ENCODE measurements at regions not wholly inside any gene's neighbourhood (a gene's known extent, or its start where the extent isn't known, plus 50 kb on each side); places are given as distances from the start of the nearest gene placed in this dataset.

GRCh38 chr6:2558861-2559801 is 191.6 kb downstream of the MYLK4 start:
- H3K4me3 Mint-ChIP-seq, result no peak overlapping the region
- H3K36me3 Mint-ChIP-seq, result no peaks in the 10 kb centered on the region
- DNase-seq, result no peak
- H3K27me3 ChIP-seq (ENCODE audit: control insufficient read depth in 2 of 2, insufficient read depth in 2 of 2, low read length in 2 of 2), result peaks cover 0 to 3% of the 10 kb centered on the region in 2 donors
- ChIA-PET CTCF (no interaction called here), POLR2A (no interaction called here)
- H3K9me3 Mint-ChIP-seq, result peaks cover 0 to 3% (median 0%) of the 10 kb centered on the region in 11 donors
- peaks cover 0 to 3% of the 10 kb centered on the region in 2 donors for H3K4me1 ChIP-seq (ENCODE audit: control insufficient read depth in 2 of 2, insufficient read depth in 2 of 2, low read length in 2 of 2)
- no peaks in the 10 kb centered on the region for H3K36me3 ChIP-seq (ENCODE audit: control insufficient read depth in 2 of 3, insufficient read depth in 3 of 3, low read length in 3 of 3)
- peaks cover 0 to 18% (median 12%) of the 10 kb centered on the region in 7 donors for H3K4me1 Mint-ChIP-seq
- no peak overlapping the region for H3K27ac Mint-ChIP-seq
- H3K27me3 Mint-ChIP-seq, result peaks cover 0 to 83% (median 19%) of the 10 kb centered on the region in 5 donors
- H3K9me3 ChIP-seq (ENCODE audit: control insufficient read depth in 2 of 3, low read length in 3 of 3), result no peaks in the 10 kb centered on the region
- no peak overlapping the region for H3K4me3 ChIP-seq (ENCODE audit: low read length)
- intact Hi-C loops (cut with micrococcal nuclease), result no loop called here
- H3K27ac ChIP-seq (ENCODE audit: low read depth, low read length), result no peak overlapping the region
- no peak for ATAC-seq

- CTCF ChIA-PET, result no interaction called here
- peaks cover 0 to 81% (median 21%) of the 10 kb centered on the region in 5 donors for H3K27me3 Mint-ChIP-seq
Measured at GRCh38 chr6:2558098-2558680, 192.5 kb downstream of the MYLK4 start.

GRCh38 chr6:2557181-2557720 is 193.5 kb downstream of the MYLK4 start:
- CTCF ChIA-PET, result no interaction called here
- Mint-ChIP-seq H3K27me3 (peaks cover 5 to 84% (median 21%) of the 10 kb centered on the region in 5 donors), H3K4me1 (peaks cover 0 to 7% (median 4%) of the 10 kb centered on the region in 7 donors)

More at GRCh38 chr6:2558098-2558680, 192.5 kb downstream of the MYLK4 start:
- no peaks in the 10 kb centered on the region for H3K4me1 ChIP-seq (ENCODE audit: control insufficient read depth in 2 of 2, insufficient read depth in 2 of 2, low read length in 2 of 2)
- no peaks in the 10 kb centered on the region for H3K9me3 ChIP-seq (ENCODE audit: control insufficient read depth in 2 of 3, low read length in 3 of 3)
- intact Hi-C loops (cut with micrococcal nuclease), result no loop called here
- peaks cover 0 to 8% (median 5%) of the 10 kb centered on the region in 7 donors for H3K4me1 Mint-ChIP-seq
- no peak for ATAC-seq
- H3K36me3 Mint-ChIP-seq, result no peaks in the 10 kb centered on the region
- no peaks in the 10 kb centered on the region for H3K36me3 ChIP-seq (ENCODE audit: control insufficient read depth in 2 of 3, insufficient read depth in 3 of 3, low read length in 3 of 3)
- H3K4me3 Mint-ChIP-seq, result no peak overlapping the region
- POLR2A ChIA-PET, result no interaction called here
- H3K4me3 ChIP-seq (ENCODE audit: low read length), result no peak overlapping the region
- H3K27ac Mint-ChIP-seq, result no peak overlapping the region
- H3K27ac ChIP-seq (ENCODE audit: low read depth, low read length), result no peak overlapping the region
- H3K27me3 ChIP-seq (ENCODE audit: control insufficient read depth in 2 of 2, insufficient read depth in 2 of 2, low read length in 2 of 2), result peaks cover 0 to 3% of the 10 kb centered on the region in 2 donors
- peaks cover 0 to 1% (median 0%) of the 10 kb centered on the region in 11 donors for H3K9me3 Mint-ChIP-seq
- no peak for DNase-seq

GRCh38 chr6:2556761-2557160 is 194.0 kb downstream of the MYLK4 start:
- DNase-seq, result no peak
- Mint-ChIP-seq H3K36me3 (no peaks in the 10 kb centered on the region), H3K27me3 (peaks cover 5 to 80% (median 21%) of the 10 kb centered on the region in 5 donors), H3K27ac (no peak overlapping the region), H3K4me1 (peaks cover 0 to 6% (median 4%) of the 10 kb centered on the region in 7 donors), H3K9me3 (peaks cover 0 to 1% (median 0%) of the 10 kb centered on the region in 11 donors), H3K4me3 (no peak overlapping the region)
- no peak overlapping the region for H3K27ac ChIP-seq (ENCODE audit: low read depth, low read length)
- no peaks in the 10 kb centered on the region for H3K4me1 ChIP-seq (ENCODE audit: control insufficient read depth in 2 of 2, insufficient read depth in 2 of 2, low read length in 2 of 2)
- H3K36me3 ChIP-seq (ENCODE audit: control insufficient read depth in 2 of 3, insufficient read depth in 3 of 3, low read length in 3 of 3), result no peaks in the 10 kb centered on the region
- POLR2A ChIA-PET, result no interaction called here
- intact Hi-C loops (cut with micrococcal nuclease), result no loop called here
- peaks cover 0 to 3% of the 10 kb centered on the region in 2 donors for H3K27me3 ChIP-seq (ENCODE audit: control insufficient read depth in 2 of 2, insufficient read depth in 2 of 2, low read length in 2 of 2)
- no peak for ATAC-seq
- CTCF ChIA-PET, result no interaction called here
- no peaks in the 10 kb centered on the region for H3K9me3 ChIP-seq (ENCODE audit: control insufficient read depth in 2 of 3, low read length in 3 of 3)
- no peak overlapping the region for H3K4me3 ChIP-seq (ENCODE audit: low read length)

More at GRCh38 chr6:2557181-2557720, 193.5 kb downstream of the MYLK4 start:
- ATAC-seq, result no peak
- no peak overlapping the region for H3K4me3 ChIP-seq (ENCODE audit: low read length)
- DNase-seq, result no peak
- Mint-ChIP-seq H3K27ac (no peak overlapping the region), H3K4me3 (no peak overlapping the region), H3K9me3 (peaks cover 0 to 1% (median 0%) of the 10 kb centered on the region in 11 donors), H3K36me3 (no peaks in the 10 kb centered on the region)
- intact Hi-C loops (cut with micrococcal nuclease), result no loop called here
- POLR2A ChIA-PET, result no interaction called here
- no peak overlapping the region for H3K27ac ChIP-seq (ENCODE audit: low read depth, low read length)
- H3K27me3 ChIP-seq (ENCODE audit: control insufficient read depth in 2 of 2, insufficient read depth in 2 of 2, low read length in 2 of 2), result peaks cover 0 to 3% of the 10 kb centered on the region in 2 donors
- H3K9me3 ChIP-seq (ENCODE audit: control insufficient read depth in 2 of 3, low read length in 3 of 3), result no peaks in the 10 kb centered on the region
- no peaks in the 10 kb centered on the region for H3K36me3 ChIP-seq (ENCODE audit: control insufficient read depth in 2 of 3, insufficient read depth in 3 of 3, low read length in 3 of 3)
- H3K4me1 ChIP-seq (ENCODE audit: control insufficient read depth in 2 of 2, insufficient read depth in 2 of 2, low read length in 2 of 2), result no peaks in the 10 kb centered on the region

- Histone ChIP-seq H3K9me3 (ENCODE audit: control insufficient read depth in 2 of 3, low read length in 3 of 3) (no peaks in the 10 kb centered on the region), H3K36me3 (ENCODE audit: control insufficient read depth in 2 of 3, insufficient read depth in 3 of 3, low read length in 3 of 3) (no peaks in the 10 kb centered on the region), H3K4me1 (ENCODE audit: control insufficient read depth in 2 of 2, insufficient read depth in 2 of 2, low read length in 2 of 2) (no peaks in the 10 kb centered on the region), H3K27me3 (ENCODE audit: control insufficient read depth in 2 of 2, insufficient read depth in 2 of 2, low read length in 2 of 2) (peaks cover 0 to 3% of the 10 kb centered on the region in 2 donors), H3K4me3 (ENCODE audit: low read length) (no peak overlapping the region), H3K27ac (ENCODE audit: low read depth, low read length) (no peak overlapping the region)
- no peak overlapping the region for H3K4me3 Mint-ChIP-seq
- H3K4me1 Mint-ChIP-seq, result peaks cover 0 to 6% (median 4%) of the 10 kb centered on the region in 7 donors
- no peak overlapping the region for H3K27ac Mint-ChIP-seq
- intact Hi-C loops (cut with micrococcal nuclease), result no loop called here
- ChIA-PET POLR2A (no interaction called here), CTCF (no interaction called here)
- DNase-seq (no peak), ATAC-seq (no peak)
- no peaks in the 10 kb centered on the region for H3K36me3 Mint-ChIP-seq
- H3K27me3 Mint-ChIP-seq, result peaks cover 5 to 81% (median 26%) of the 10 kb centered on the region in 5 donors
- H3K9me3 Mint-ChIP-seq, result peaks cover 0 to 1% (median 0%) of the 10 kb centered on the region in 11 donors
Measured at GRCh38 chr6:2554651-2555260, 196.0 kb downstream of the MYLK4 start.

- CTCF ChIA-PET, result no interaction called here
- intact Hi-C loops (cut with micrococcal nuclease), result no loop called here
Measured at GRCh38 chr6:2552526-2553154, 198.1 kb downstream of the MYLK4 start.

More at GRCh38 chr6:2552526-2553154, 198.1 kb downstream of the MYLK4 start:
- Mint-ChIP-seq H3K4me1 (peaks cover 0 to 6% (median 4%) of the 10 kb centered on the region in 7 donors), H3K4me3 (no peak overlapping the region), H3K27me3 (peaks cover 20 to 90% (median 43%) of the 10 kb centered on the region in 5 donors), H3K27ac (no peak overlapping the region), H3K36me3 (peaks cover 0 to 2% (median 0%) of the 10 kb centered on the region in 5 donors), H3K9me3 (peaks cover 0 to 9% (median 0%) of the 10 kb centered on the region in 11 donors)
- Histone ChIP-seq H3K27ac (ENCODE audit: low read depth, low read length) (no peak overlapping the region), H3K4me3 (ENCODE audit: low read length) (no peak overlapping the region), H3K4me1 (ENCODE audit: control insufficient read depth in 2 of 2, insufficient read depth in 2 of 2, low read length in 2 of 2) (no peaks in the 10 kb centered on the region), H3K9me3 (ENCODE audit: control insufficient read depth in 2 of 3, low read length in 3 of 3) (no peaks in the 10 kb centered on the region), H3K27me3 (ENCODE audit: control insufficient read depth in 2 of 2, insufficient read depth in 2 of 2, low read length in 2 of 2) (peaks cover 0 to 3% of the 10 kb centered on the region in 2 donors), H3K36me3 (ENCODE audit: control insufficient read depth in 2 of 3, insufficient read depth in 3 of 3, low read length in 3 of 3) (no peaks in the 10 kb centered on the region)
- POLR2A ChIA-PET, result no interaction called here
- DNase-seq, result no peak
- ATAC-seq, result no peak
